ENCODE measurements at regions not wholly inside any gene's neighbourhood (a gene's known extent, or its start where the extent isn't known, plus 50 kb on each side); places are given as distances from the start of the nearest gene placed in this dataset.
A peak's percentile ranks its signal among the peaks of the same experiment; 100 is the strongest.

DNA sequence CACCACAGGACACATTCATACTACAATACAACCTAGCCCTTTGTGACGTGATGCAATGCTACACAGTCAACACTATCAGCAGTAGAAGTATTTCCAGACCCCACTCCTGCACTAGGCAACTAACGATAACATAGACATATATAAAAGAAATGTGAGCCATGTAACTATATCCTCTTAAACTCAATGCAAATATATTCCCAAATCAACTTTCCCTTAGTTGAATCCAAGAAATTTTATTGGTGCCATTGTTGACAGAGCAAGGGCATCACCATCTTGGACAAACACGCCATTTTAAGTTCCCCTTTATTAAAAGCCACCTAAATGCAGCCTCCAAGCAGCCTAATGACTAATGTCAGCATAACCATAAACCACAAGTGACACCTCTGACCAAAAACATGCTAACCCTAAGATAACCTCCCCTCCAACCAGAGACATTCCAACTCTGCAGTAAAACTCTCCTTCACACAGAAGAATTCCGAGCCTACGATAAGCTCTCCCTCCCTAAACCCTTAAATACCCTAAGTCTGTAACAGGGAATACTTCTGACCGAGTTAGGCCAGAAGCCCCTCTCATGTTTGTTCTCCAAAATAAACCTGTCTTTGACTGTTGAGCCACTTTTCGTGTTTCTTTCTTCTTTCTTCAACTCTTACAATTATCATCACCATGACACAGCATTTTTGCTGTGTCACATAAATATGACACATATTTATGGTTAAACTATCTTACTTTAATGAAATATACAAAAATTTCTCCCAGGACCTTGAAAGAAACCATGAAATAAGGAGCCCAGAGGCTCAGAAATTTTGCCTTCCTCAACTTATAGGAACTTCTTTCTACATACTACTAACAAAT lies 1497.8 kb downstream of the EFNA5 start:
- H3K4me3 ChIP-seq (ENCODE audit: low read depth, low read length) = no peak overlapping the region
- DNase-seq (ENCODE audit: low read depth) = no peak

- peak; percentile 1 for DNase-seq (ENCODE audit: low read depth)
- H3K4me3 ChIP-seq (ENCODE audit: low read depth, low read length) = no peak overlapping the region
Measured at GRCh38 chr5:106171708-106172107, 1499.0 kb downstream of the EFNA5 start.

DNA sequence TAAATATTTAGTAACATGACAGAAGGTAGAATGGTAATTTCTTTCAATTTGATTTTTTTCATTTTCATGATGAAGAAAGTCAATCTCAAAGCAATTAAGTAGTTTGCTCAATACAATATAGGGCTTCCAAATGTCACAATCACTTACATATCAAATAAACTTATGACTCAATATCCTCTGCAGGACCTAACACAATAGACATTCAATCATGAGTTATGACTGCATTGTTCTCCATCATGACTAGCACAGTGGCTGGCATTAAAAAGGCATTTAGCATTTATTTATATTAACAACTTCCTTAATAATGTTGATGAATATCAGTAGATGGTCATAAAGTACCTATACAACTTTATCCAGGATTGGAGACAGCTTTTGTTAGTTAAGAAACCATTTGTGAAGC lies 1499.6 kb downstream of the EFNA5 start:
- DNase-seq (ENCODE audit: low read depth) = no peak
- no peak overlapping the region for H3K4me3 ChIP-seq (ENCODE audit: low read depth, low read length)

DNA sequence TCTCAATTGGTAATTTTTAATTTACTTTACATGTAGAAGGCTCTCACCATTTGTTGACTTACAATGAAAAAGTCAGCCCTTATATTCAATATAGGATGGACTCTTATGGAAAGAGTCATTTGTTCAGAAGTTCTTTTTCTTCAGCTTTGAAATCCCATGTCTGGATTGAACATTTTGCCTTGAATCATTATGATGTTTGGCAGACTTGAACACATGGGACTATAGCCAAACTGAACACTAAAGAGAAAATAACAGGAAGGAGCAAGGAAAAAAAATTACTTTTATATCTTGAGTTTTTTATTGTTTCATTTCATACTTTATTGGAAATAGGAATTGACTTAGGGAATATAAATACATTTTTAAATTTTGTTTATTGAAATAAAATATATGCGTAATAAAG lies 1503.0 kb downstream of the EFNA5 start:
- no peak for DNase-seq (ENCODE audit: low read depth)
- no peak overlapping the region for H3K4me3 ChIP-seq (ENCODE audit: low read depth, low read length)

DNA sequence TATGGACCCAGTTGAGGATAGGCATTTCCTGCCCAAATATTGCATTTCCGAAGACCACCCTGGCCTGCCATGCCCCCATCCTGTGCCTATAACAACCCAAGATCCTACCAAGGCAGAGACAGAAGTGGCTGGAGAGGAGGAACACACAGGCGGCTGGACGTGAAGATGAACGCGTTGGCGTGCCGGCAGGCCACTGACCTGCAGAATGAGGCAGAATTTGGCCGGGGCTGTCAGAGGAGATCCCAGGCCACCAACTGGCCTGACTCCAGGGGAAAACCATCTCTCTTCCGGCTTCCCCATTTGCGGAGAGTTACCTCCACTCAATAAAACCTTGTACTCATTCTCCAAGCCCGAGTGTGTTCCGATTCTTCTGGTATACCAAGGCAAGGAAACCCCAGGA lies 1507.5 kb downstream of the EFNA5 start:
- no peak for DNase-seq (ENCODE audit: low read depth)
- H3K4me3 ChIP-seq (ENCODE audit: low read depth, low read length) = no peak overlapping the region

- DNase-seq (ENCODE audit: low read depth) = no peak
- no peak overlapping the region for H3K4me3 ChIP-seq (ENCODE audit: low read depth, low read length)
Measured at GRCh38 chr5:106159616-106160015, 1511.1 kb downstream of the EFNA5 start.

GRCh38 chr5:106154280-106154716 lies 1516.4 kb downstream of the EFNA5 start:
- no peak overlapping the region for H3K4me3 ChIP-seq (ENCODE audit: low read depth, low read length)
- DNase-seq (ENCODE audit: low read depth) = no peak

- no peak for DNase-seq (ENCODE audit: low read depth)
- H3K4me3 ChIP-seq (ENCODE audit: low read depth, low read length) = no peak overlapping the region
Measured at GRCh38 chr5:106152569-106152968, 1518.2 kb downstream of the EFNA5 start.

DNA sequence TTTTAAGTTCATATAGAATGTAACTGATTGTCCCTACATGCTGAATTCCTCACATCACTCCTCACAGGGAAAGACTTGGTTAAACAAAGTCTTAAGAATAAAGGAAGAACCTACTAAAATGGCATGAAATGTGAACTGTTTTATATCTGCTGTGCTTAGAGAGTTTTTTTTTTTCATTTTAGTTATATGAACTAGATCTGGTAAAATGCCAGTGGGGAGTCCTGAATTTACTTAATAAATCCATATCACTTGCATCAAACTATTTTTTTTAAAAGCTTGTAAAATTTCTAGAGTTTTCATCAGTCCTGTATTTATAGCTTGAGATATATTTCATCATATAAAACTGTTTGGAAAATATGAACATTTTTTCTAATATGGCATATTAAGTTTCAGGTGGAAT lies 1528.6 kb downstream of the EFNA5 start:
- DNase-seq (ENCODE audit: low read depth) = no peak
- H3K4me3 ChIP-seq (ENCODE audit: low read depth, low read length) = no peak overlapping the region

GRCh38 chr5:106140101-106140500 lies 1530.6 kb downstream of the EFNA5 start:
- no peak for DNase-seq (ENCODE audit: low read depth)
- H3K4me3 ChIP-seq (ENCODE audit: low read depth, low read length) = no peak overlapping the region

- H3K4me3 ChIP-seq (ENCODE audit: low read depth, low read length) = no peak overlapping the region
- no peak for DNase-seq (ENCODE audit: low read depth)
Measured at GRCh38 chr5:106136061-106136460, 1534.7 kb downstream of the EFNA5 start.

DNA sequence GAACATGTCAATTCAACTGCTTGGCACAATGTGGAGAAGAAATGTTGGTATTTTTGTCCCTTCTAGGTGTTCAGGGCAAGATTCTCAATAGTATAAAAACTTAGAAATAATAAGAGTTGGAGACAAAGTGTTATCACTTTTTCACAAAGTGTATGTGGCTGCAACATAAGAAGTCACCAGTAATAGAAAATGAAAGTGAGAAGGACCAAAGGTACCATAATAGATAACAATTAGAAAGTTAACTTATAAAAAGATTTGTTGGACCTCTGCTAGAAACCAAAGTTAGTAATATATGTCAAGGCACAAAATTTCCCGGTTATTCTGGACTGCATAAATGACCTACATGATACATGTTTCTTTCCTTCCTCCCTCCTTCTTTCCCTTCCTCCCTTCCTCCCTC lies 1535.3 kb downstream of the EFNA5 start:
- DNase-seq (ENCODE audit: low read depth) = no peak

DNA sequence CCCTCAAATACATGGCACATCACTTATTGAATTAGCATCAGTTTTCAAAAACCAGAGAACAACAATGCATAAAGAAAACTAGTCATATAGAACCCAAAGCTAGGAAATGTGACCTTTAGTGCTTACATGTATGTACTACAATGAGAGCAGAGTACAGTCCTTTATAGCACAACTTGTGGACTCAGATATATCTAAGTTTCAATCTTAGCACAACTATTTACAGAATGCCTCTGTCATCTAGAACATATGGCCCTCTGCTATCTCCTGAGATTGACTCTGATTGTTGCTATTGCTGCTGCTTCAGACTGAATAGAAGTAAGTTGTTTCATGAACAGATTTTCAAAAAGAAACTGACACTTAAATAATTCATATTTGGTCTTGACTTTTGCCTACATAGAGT lies 1536.2 kb downstream of the EFNA5 start:
- H3K4me3 ChIP-seq (ENCODE audit: low read depth, low read length) = no peak overlapping the region
- DNase-seq (ENCODE audit: low read depth) = no peak

More for the DNA sequence above, 1535.3 kb downstream of the EFNA5 start:
- H3K4me3 ChIP-seq (ENCODE audit: low read depth, low read length) = no peak overlapping the region

GRCh38 chr5:106127985-106128384 lies 1542.8 kb downstream of the EFNA5 start:
- no peak for DNase-seq (ENCODE audit: low read depth)
- no peak overlapping the region for H3K4me3 ChIP-seq (ENCODE audit: low read depth, low read length)

DNA sequence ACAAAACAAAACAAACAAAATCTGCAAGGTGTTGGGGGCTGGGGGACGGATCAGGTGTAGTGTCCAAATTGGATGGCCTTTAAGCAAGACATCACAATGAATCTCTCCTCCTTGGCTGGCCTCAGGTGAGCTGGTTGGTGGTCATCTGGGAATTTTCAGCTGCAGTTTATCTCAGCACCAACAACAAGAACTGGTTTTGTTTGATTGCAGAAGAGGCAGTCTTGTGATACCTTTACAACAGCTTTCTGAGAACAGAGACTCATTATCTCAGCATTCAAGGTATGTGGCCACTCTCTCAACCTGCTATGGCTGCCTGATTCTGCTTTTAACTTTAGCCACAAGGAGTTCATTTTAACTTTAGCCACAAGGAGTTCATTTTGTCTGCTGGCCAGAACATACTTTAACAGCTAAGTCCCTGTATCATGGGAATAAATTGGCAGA lies 1543.4 kb downstream of the EFNA5 start:
- no peak overlapping the region for H3K4me3 ChIP-seq (ENCODE audit: low read depth, low read length)
- no peak for DNase-seq (ENCODE audit: low read depth)

DNA sequence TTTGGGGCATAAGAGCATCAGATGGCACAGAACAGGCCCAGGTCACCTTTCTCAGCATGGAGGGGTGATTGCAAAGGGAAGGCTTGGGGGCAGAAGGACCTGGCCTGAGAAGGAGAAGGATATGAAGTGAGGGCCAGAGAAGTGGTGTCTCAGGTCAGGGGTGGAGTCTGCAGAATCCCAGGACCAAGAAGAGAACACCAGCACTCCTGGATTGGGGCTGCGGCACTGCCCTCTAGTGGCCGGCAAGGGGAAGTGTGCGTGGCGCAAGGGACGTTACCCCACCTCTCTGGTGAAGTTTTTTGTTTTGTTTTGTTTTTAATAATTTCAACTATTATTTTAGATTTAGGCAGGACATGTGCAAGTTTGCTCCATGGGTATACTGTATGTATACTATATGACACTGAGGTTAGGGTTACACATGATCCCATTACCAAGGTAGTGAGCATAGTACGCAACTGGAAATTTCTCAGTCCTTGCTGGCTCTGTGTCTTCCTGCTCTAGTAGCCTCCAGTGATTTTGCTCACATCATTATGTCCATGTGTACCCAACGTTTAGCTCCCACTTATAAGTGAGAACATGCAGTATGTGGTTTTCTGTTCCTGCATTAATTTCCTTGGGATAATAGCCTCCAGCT lies 1548.6 kb downstream of the EFNA5 start:
- H3K4me3 ChIP-seq (ENCODE audit: low read depth, low read length) = no peak overlapping the region
- no peak for DNase-seq (ENCODE audit: low read depth)

GRCh38 chr5:106116682-106117081 lies 1554.1 kb downstream of the EFNA5 start:
- H3K4me3 ChIP-seq (ENCODE audit: low read depth, low read length) = no peak overlapping the region
- DNase-seq (ENCODE audit: low read depth) = no peak

DNA sequence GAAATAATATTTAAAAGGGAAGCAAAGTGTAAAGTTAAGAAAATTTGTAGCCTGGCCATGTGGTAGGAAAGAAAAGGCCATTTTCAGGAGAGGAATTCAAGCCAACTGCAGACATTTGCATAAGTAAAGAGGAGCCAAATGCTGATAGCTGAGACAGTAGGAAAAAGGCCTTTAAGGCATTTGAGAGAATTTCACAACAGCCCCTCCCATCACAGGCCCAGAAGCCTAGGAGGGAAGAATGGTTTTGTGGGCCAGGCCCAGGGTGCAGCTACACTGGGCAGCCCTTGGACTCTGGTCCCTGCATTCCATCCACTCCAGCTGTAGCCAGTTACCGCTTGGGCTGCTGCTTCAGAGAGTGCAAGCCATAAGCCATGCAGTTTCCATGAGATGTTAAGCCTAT lies 1556.8 kb downstream of the EFNA5 start:
- DNase-seq (ENCODE audit: low read depth) = no peak
- no peak overlapping the region for H3K4me3 ChIP-seq (ENCODE audit: low read depth, low read length)

DNA sequence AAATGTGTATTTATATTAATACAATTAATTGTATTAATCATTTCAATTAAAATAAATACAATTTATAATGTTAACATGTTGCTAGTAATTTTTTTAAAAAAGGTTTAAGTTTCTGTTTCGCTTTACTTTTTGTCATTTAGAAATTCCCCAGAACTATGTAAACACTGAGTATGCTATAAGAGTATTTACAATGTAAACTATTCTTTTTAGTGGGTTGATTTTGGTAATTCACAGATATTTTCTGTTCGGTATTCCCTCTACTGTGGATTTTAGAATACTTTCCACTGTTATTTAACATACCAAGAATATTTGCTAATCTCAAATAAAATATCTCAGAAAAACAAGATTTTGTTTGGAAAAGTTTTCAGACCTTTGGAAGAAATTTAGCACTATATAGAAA lies 1564.4 kb downstream of the EFNA5 start:
- H3K4me3 ChIP-seq (ENCODE audit: low read depth, low read length) = no peak overlapping the region
- no peak for DNase-seq (ENCODE audit: low read depth)

- DNase-seq (ENCODE audit: low read depth) = peak; percentile 14
Measured at GRCh38 chr5:106097340-106097739, 1573.4 kb downstream of the EFNA5 start.

DNA sequence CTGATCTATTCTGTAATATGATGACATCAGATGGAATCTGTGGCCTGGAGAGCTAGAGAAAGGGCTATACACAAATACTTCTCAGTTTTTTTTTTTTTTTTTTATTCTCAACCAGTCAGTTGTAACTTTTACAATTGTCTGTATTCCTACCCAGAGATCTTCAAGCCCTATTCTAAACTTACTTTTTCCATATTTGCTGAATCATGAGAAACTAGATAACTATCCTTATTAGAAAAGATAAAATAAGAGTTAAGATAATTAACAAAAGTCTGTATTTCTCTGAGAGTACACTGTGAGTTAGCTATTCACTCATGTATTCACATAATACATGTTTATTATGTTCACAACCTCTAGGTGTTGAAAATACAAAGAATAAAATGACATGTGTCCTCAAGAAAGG lies 1575.9 kb downstream of the EFNA5 start:
- DNase-seq (ENCODE audit: low read depth) = no peak
- H3K4me3 ChIP-seq (ENCODE audit: low read depth, low read length) = no peak overlapping the region

More at GRCh38 chr5:106097340-106097739, 1573.4 kb downstream of the EFNA5 start:
- H3K4me3 ChIP-seq (ENCODE audit: low read depth, low read length) = no peak overlapping the region
